Panc1 (cell line): ENCODE measurements at regions not wholly inside any gene's neighbourhood (a gene's known extent, or its start where the extent isn't known, plus 50 kb on each side); places are given as distances from the start of the nearest gene placed in this dataset.

ENCODE experiments used
- ATAC-seq: fragments of 200-7000 bp; cut with Tn5 transposase; 2 replicates; pipeline ENCODE4 v1.9.1; 2020; ENCODE audit warnings: mild to moderate bottlenecking, moderate library complexity
- BruUV-seq: library from RNA; stranded (reverse); fragments of 400-500 nt; replicated peaks from 2 replicates; lab custom pipeline; 2021; lab: Mats Ljungman, UMichigan
- CTCF ChIA-PET: fragments of 300-600 bp; sonication (Branson Sonifier 250); formaldehyde crosslinking; loops from one replicate; lab custom pipeline; 2022; ENCODE audit warnings: antibody characterized with exemption; lab: Charles Lee
- POLR2A ChIA-PET: fragments of 300-600 bp; sonication (Branson Sonifier 250); formaldehyde crosslinking; loops from one replicate; lab custom pipeline; 2022; ENCODE audit warnings: antibody characterized with exemption; lab: Charles Lee
- DNase-seq: peaks from one replicate; pipeline ENCODE4 v3.0.0-alpha.2; 2010; ENCODE audit warnings: low read depth, low spot score
- H3K27ac ChIP-seq: 2 replicates; pipeline ENCODE4 v1.5.1; 2011; ENCODE audit warnings: mild to moderate bottlenecking, low read length, inconsistent platforms
- H3K27me3 ChIP-seq: fragments of 200-500 bp; sonication (Bioruptor generic); 2 replicates; pipeline ENCODE4 v1.6.0; 2014; ENCODE audit warnings: low read length, inconsistent platforms; ENCODE audit not compliant: control insufficient read depth, insufficient read depth
- H3K36me3 ChIP-seq: fragments of 200-500 bp; sonication (Bioruptor generic); 2 replicates; pipeline ENCODE4 v1.5.1; 2014; ENCODE audit warnings: inconsistent platforms, mild to moderate bottlenecking, low read length, moderate library complexity; ENCODE audit not compliant: control insufficient read depth, insufficient read depth
- H3K4me1 ChIP-seq: 2 replicates; pipeline ENCODE4 v1.5.1; 2011; ENCODE audit warnings: inconsistent platforms, mild to moderate bottlenecking, low read length, moderate library complexity; ENCODE audit not compliant: control insufficient read depth, insufficient read depth
- H3K4me3 ChIP-seq, 2 experiments: 2 replicates each; pipeline ENCODE4 v1.5.1; 2011 to 2012; ENCODE audit warnings: low read depth in 2 of 2, low read length in 2 of 2, mild to moderate bottlenecking in 2 of 2, inconsistent platforms in 1 of 2, moderate library complexity in 1 of 2
- H3K9me3 ChIP-seq: fragments of 200-500 bp; sonication (Bioruptor generic); 2 replicates; pipeline ENCODE4 v1.5.1; 2014; ENCODE audit warnings: low read depth, mild to moderate bottlenecking, inconsistent platforms, low read length, moderate library complexity; ENCODE audit not compliant: control insufficient read depth, insufficient read depth
- CTCF ChIP-seq: fragments of 450-650 bp; IDR thresholded peaks from 2 replicates; pipeline ENCODE4 v1.5.1; 2017; ENCODE audit warnings: mild to moderate bottlenecking
- POLR2AphosphoS5 ChIP-seq: IDR thresholded peaks from 2 replicates; pipeline ENCODE4 v1.6.1; 2012; ENCODE audit warnings: mild to moderate bottlenecking, low read depth, low read length, moderate library complexity
- REST ChIP-seq, 2 experiments: IDR thresholded peaks; 2 replicates each; pipeline ENCODE4 v1.6.1; 2011 to 2012; ENCODE audit warnings: low read depth in 2 of 2, control low read depth in 1 of 2, low read length in 1 of 2, mild to moderate bottlenecking in 1 of 2, moderate library complexity in 1 of 2; ENCODE audit not compliant: insufficient read depth in 1 of 2
- SIN3A ChIP-seq: IDR thresholded peaks from 2 replicates; pipeline ENCODE4 v1.6.1; 2012; ENCODE audit warnings: low read depth, mild to moderate bottlenecking, low read length, moderate library complexity, borderline replicate concordance; ENCODE audit not compliant: insufficient read depth
- TCF7L2 ChIP-seq: IDR thresholded peaks from 2 replicates; pipeline ENCODE4 v1.6.1; 2011; ENCODE audit warnings: mild to moderate bottlenecking, low read depth, low read length, inconsistent platforms
- in situ Hi-C: cut with HindIII; loops from 2 replicates; pipeline ENCODE4 v1.10.0; 2016; ENCODE audit warnings: low sequenced_read_pairs, low pct_unique_long_range_greater_than_20kb
- intact Hi-C: fragments of 100-400 bp; cut with micrococcal nuclease; formaldehyde crosslinking; loops from one replicate; pipeline ENCODE4 v1.10.0; 2022; ENCODE audit not compliant: unreplicated experiment

- ChIA-PET CTCF (no interaction called here), POLR2A (interaction anchor here (0.6 kb wide), 1 partner anchor 1946 kb away, joined by 3 read pairs; no protein-coding TSS in a partner anchor)
- H3K4me1 ChIP-seq: no peaks in the 10 kb centered on the region; the same call in 1 of the 2 replicates
- no TSS peak for BruUV-seq
- no peak for TF ChIP-seq CTCF
- no peak for TF ChIP-seq REST (IDR thresholded peaks at IDR 0.05; ENCODE audit: insufficient read depth in 1 of 2, low read depth in 2 of 2, low read length in 1 of 2)
- no peak for TF ChIP-seq TCF7L2
- no peak for TF ChIP-seq SIN3A
- no peak for TF ChIP-seq POLR2AphosphoS5
- DNase-seq (no peak), ATAC-seq (no peak)
- no peaks in the 10 kb centered on the region for H3K9me3 ChIP-seq
- intact Hi-C loops: no loop called here
- no peaks in the 10 kb centered on the region for H3K27me3 ChIP-seq
- no peaks in the 10 kb centered on the region for H3K36me3 ChIP-seq
- no peak overlapping the region for H3K4me3 ChIP-seq
- in situ Hi-C loops: no loop called here
- H3K27ac ChIP-seq: no peak overlapping the region
Observed at GRCh38 chr10:3719024-3719843, 65.8 kb downstream of the KLF6 start.

GRCh38 chr10:3716093-3716492, 68.9 kb downstream of the KLF6 start:
- POLR2A ChIA-PET: no interaction called here
- ATAC-seq (peak; percentile 63; the same call in 1 of the 2 replicates), DNase-seq (no peak)
- TF ChIP-seq TCF7L2 (no peak), CTCF (no peak), SIN3A (no peak), REST (IDR thresholded peaks at IDR 0.05; ENCODE audit: insufficient read depth in 1 of 2, low read depth in 2 of 2, low read length in 1 of 2) (no peak), POLR2AphosphoS5 (no peak)
- Histone ChIP-seq H3K36me3 (no peaks in the 10 kb centered on the region), H3K27me3 (no peaks in the 10 kb centered on the region), H3K9me3 (peaks cover 6% of the 10 kb centered on the region; the same call in 1 of the 2 replicates), H3K4me1 (no peaks in the 10 kb centered on the region; the same call in 1 of the 2 replicates), H3K27ac (no peak overlapping the region), H3K4me3 (no peak overlapping the region)
- intact Hi-C loops (no loop called here), in situ Hi-C loops (no loop called here)
- no TSS peak for BruUV-seq
- CTCF ChIA-PET: no interaction called here
